H1 (cell line): ENCODE measurements at regions not wholly inside any gene's neighbourhood (a gene's known extent, or its start where the extent isn't known, plus 50 kb on each side); places are given as distances from the start of the nearest gene placed in this dataset.

ENCODE experiments used
- CTCF ChIA-PET: fragments of 300-600 bp; sonication (Branson Sonifier 250); formaldehyde crosslinking; loops from one replicate; lab custom pipeline; 2021; ENCODE audit not compliant: partially characterized antibody; lab: Charles Lee
- POLR2A ChIA-PET: fragments of 300-600 bp; sonication (Branson Sonifier 250); formaldehyde crosslinking; loops from one replicate; lab custom pipeline; 2021; ENCODE audit warnings: inconsistent platforms; ENCODE audit not compliant: partially characterized antibody; lab: Charles Lee
- DNase-seq, 2 experiments: peaks; one replicate each; pipeline versions ENCODE4 v3.0.0 to v3.0.0-alpha.2; 2010 to 2022; ENCODE audit warnings: low spot score in 2 of 2, low read depth in 1 of 2, mixed read lengths in 1 of 2
- FAIRE-seq: peaks from 2 replicates; lab custom pipeline; 2011; peaks lifted over from hg19 to GRCh38; lab: Jason Lieb, UNC
- H2AFZ ChIP-seq: 2 replicates; pipeline ENCODE4 v1.8.1; 2012; ENCODE audit warnings: low read length, inconsistent platforms
- H2AK5ac ChIP-seq: 2 replicates; pipeline ENCODE4 v1.6.1; 2013; ENCODE audit warnings: low read depth, low read length
- H2BK120ac ChIP-seq: replicated peaks from 2 replicates; pipeline ENCODE3; 2013; ENCODE audit warnings: low read depth, low read length, inconsistent platforms
- H2BK12ac ChIP-seq: 2 replicates; pipeline ENCODE4 v1.6.1; 2013; ENCODE audit warnings: low read depth, low read length
- H2BK15ac ChIP-seq: 2 replicates; pipeline ENCODE4 v1.6.1; 2013; ENCODE audit warnings: low read length
- H2BK20ac ChIP-seq: 2 replicates; pipeline ENCODE4 v1.6.1; 2013; ENCODE audit warnings: low read length
- H2BK5ac ChIP-seq: 2 replicates; pipeline ENCODE4 v1.6.1; 2013; ENCODE audit warnings: low read depth, low read length
- H3K14ac ChIP-seq: 2 replicates; pipeline ENCODE4 v1.6.1; 2013; ENCODE audit warnings: inconsistent platforms; ENCODE audit not compliant: insufficient read length
- H3K18ac ChIP-seq: 2 replicates; pipeline ENCODE4 v1.6.1; 2013; ENCODE audit warnings: low read length; ENCODE audit errors: extremely low read depth
- H3K23ac ChIP-seq: 2 replicates; pipeline ENCODE4 v1.6.1; 2013; ENCODE audit warnings: inconsistent platforms; ENCODE audit not compliant: insufficient read length
- H3K23me2 ChIP-seq: 2 replicates; pipeline ENCODE4 v1.6.1; 2013; ENCODE audit warnings: low read depth, low read length
- H3K27ac ChIP-seq: 2 replicates; pipeline ENCODE4 v1.6.1; 2011; ENCODE audit warnings: low read depth, low read length, inconsistent platforms
- H3K27me3 ChIP-seq, 4 experiments: replicated peaks in 1 of 4; 1 replicate in 1 of 4; 2 replicates in 3 of 4; pipeline versions ENCODE4 v1.6.1 to v1.8.1; 2011 to 2013; ENCODE audit warnings: low read length in 3 of 4, mild to moderate bottlenecking in 3 of 4, inconsistent platforms in 2 of 4, mixed read lengths in 2 of 4, moderate library complexity in 1 of 4; ENCODE audit not compliant: control insufficient read depth in 3 of 4, insufficient read depth in 3 of 4; ENCODE audit errors: extremely low read depth in 1 of 4
- H3K36me3 ChIP-seq, 4 experiments: 2 replicates each; pipeline versions ENCODE4 v1.6.1 to v1.8.1; 2011 to 2013; ENCODE audit warnings: mild to moderate bottlenecking in 4 of 4, low read length in 3 of 4, moderate library complexity in 2 of 4, control low read depth in 1 of 4, inconsistent platforms in 1 of 4; ENCODE audit not compliant: insufficient read depth in 4 of 4, control insufficient read depth in 2 of 4
- H3K4ac ChIP-seq: replicated peaks from 2 replicates; pipeline ENCODE3; 2013; ENCODE audit warnings: low read length, low read depth, mixed read lengths, inconsistent platforms; ENCODE audit not compliant: insufficient read length
- H3K4me1 ChIP-seq, 4 experiments: replicated peaks in 1 of 4; 1 replicate in 1 of 4; 2 replicates in 3 of 4; pipeline versions ENCODE4 v1.6.1 to v1.8.1; 2011 to 2013; ENCODE audit warnings: low read length in 3 of 4, inconsistent platforms in 2 of 4, mixed read lengths in 1 of 4; ENCODE audit not compliant: insufficient read depth in 4 of 4, control insufficient read depth in 3 of 4
- H3K4me2 ChIP-seq, 2 experiments: 2 replicates each; pipeline versions ENCODE4 v1.6.1 to v1.8.1; 2011 to 2013; ENCODE audit warnings: low read depth in 2 of 2, low read length in 2 of 2, control low read depth in 1 of 2, inconsistent platforms in 1 of 2, mild to moderate bottlenecking in 1 of 2; ENCODE audit not compliant: insufficient read depth in 1 of 2
- H3K4me3 ChIP-seq, 4 experiments: fragments of 200-600, 300-600 bp in 1 of 4; sonication (generic), shearing (Covaris generic), sonication (Bioruptor Twin) in 1 of 4; 2 replicates each; pipeline versions ENCODE4 v1.5.1 to v1.8.1; 2011 to 2016; ENCODE audit warnings: low read length in 4 of 4, low read depth in 3 of 4, control low read depth in 2 of 4, inconsistent platforms in 2 of 4, mild to moderate bottlenecking in 2 of 4, mixed read lengths in 1 of 4, moderate library complexity in 1 of 4; ENCODE audit not compliant: insufficient read depth in 2 of 4; ENCODE audit errors: extremely low read depth in 1 of 4
- H3K56ac ChIP-seq: replicated peaks from 2 replicates; pipeline ENCODE3; 2013; ENCODE audit warnings: low read depth, mild to moderate bottlenecking, mixed read lengths, low read length, inconsistent platforms; ENCODE audit not compliant: insufficient read length
- H3K79me1 ChIP-seq: 2 replicates; pipeline ENCODE4 v1.6.1; 2013; ENCODE audit warnings: low read depth, low read length, control low read depth
- H3K79me2 ChIP-seq, 2 experiments: 2 replicates each; pipeline versions ENCODE4 v1.6.1 to v1.8.1; 2012 to 2013; ENCODE audit warnings: low read length in 2 of 2, mild to moderate bottlenecking in 2 of 2, inconsistent platforms in 1 of 2; ENCODE audit not compliant: insufficient read depth in 2 of 2, control insufficient read depth in 1 of 2
- H3K9ac ChIP-seq, 4 experiments: replicated peaks in 1 of 4; 1 replicate in 1 of 4; 2 replicates in 3 of 4; pipeline versions ENCODE4 v1.6.1 to v1.8.1; 2011 to 2013; ENCODE audit warnings: low read depth in 3 of 4, low read length in 3 of 4, control low read depth in 2 of 4, mild to moderate bottlenecking in 2 of 4, moderate library complexity in 2 of 4, inconsistent platforms in 1 of 4; ENCODE audit errors: extremely low read depth in 1 of 4
- H3K9me3 ChIP-seq, 2 experiments: 2 replicates each; pipeline versions ENCODE4 v1.6.1 to v1.8.1; 2012 to 2013; ENCODE audit warnings: mild to moderate bottlenecking in 2 of 2, moderate library complexity in 2 of 2, control low read depth in 1 of 2, inconsistent platforms in 1 of 2, low read depth in 1 of 2, low read length in 1 of 2, mixed read lengths in 1 of 2; ENCODE audit not compliant: insufficient read depth in 2 of 2
- H4K20me1 ChIP-seq, 2 experiments: replicated peaks in 1 of 2; 2 replicates each; pipeline versions ENCODE3 to v1.8.1; 2011 to 2013; ENCODE audit warnings: inconsistent platforms in 2 of 2, low read length in 2 of 2, mild to moderate bottlenecking in 1 of 2; ENCODE audit not compliant: insufficient read depth in 2 of 2, control insufficient read depth in 1 of 2
- H4K5ac ChIP-seq: 2 replicates; pipeline ENCODE4 v1.6.1; 2013; ENCODE audit warnings: low read length, low read depth, mixed read lengths, inconsistent platforms; ENCODE audit not compliant: insufficient read length
- H4K8ac ChIP-seq: 2 replicates; pipeline ENCODE4 v1.8.0; 2013; ENCODE audit warnings: mild to moderate bottlenecking, moderate library complexity, low read length, inconsistent platforms; ENCODE audit not compliant: insufficient read depth; ENCODE audit errors: extremely low read depth
- H4K91ac ChIP-seq: replicated peaks from 2 replicates; pipeline ENCODE3; 2013; ENCODE audit warnings: low read length, mixed read lengths, inconsistent platforms; ENCODE audit not compliant: insufficient read length
- CBX5 ChIP-seq: fragments of 300-800, 300-1000 bp; sonication (generic); IDR thresholded peaks from 2 replicates; pipeline ENCODE4 v1.7.1; 2016; ENCODE audit warnings: antibody characterized with exemption, low read length, low read depth
- CBX8 ChIP-seq: fragments of 300-800, 300-1000 bp; sonication (generic); IDR thresholded peaks from 2 replicates; pipeline ENCODE4 v1.7.1; 2016; ENCODE audit warnings: low read depth, low read length, borderline replicate concordance
- CTBP2 ChIP-seq: IDR thresholded peaks from 2 replicates; pipeline ENCODE4 v1.7.0; 2011; ENCODE audit warnings: borderline replicate concordance, mild to moderate bottlenecking, moderate library complexity, mixed read lengths, low read length; ENCODE audit not compliant: insufficient read depth, insufficient read length
- EGR1 ChIP-seq: IDR thresholded peaks from 2 replicates; pipeline ENCODE4 v1.6.1; 2011; ENCODE audit warnings: low read depth, low read length, borderline replicate concordance
- EZH2 ChIP-seq: fragments of 200-600 bp; sonication (generic); IDR thresholded peaks from 2 replicates; pipeline ENCODE4 v1.7.1; 2012; ENCODE audit warnings: low read depth, mild to moderate bottlenecking, moderate library complexity, low read length, inconsistent platforms; ENCODE audit not compliant: severe bottlenecking
- JUN ChIP-seq: IDR thresholded peaks from 2 replicates; pipeline ENCODE4 v1.6.1; 2011; ENCODE audit warnings: low read depth, mild to moderate bottlenecking, improper control_type of control experiment, low read length
- JUND ChIP-seq: IDR thresholded peaks from 2 replicates; pipeline ENCODE4 v1.6.1; 2011; ENCODE audit warnings: mild to moderate bottlenecking, improper control_type of control experiment, low read length
- SAP30 ChIP-seq: fragments of 300-600 bp; sonication (generic); IDR thresholded peaks from 2 replicates; pipeline ENCODE4 v1.7.1; 2012; ENCODE audit warnings: low read length, moderate library complexity, mild to moderate bottlenecking, inconsistent platforms; ENCODE audit not compliant: insufficient read depth, insufficient replicate concordance
- SIX5 ChIP-seq: IDR thresholded peaks from 2 replicates; pipeline ENCODE4 v1.6.1; 2011; ENCODE audit warnings: mild to moderate bottlenecking, low read depth, low read length
- SP2 ChIP-seq: IDR thresholded peaks from 2 replicates; pipeline ENCODE4 v1.6.1; 2012; ENCODE audit warnings: mild to moderate bottlenecking, low read length, inconsistent platforms
- SRF ChIP-seq: IDR thresholded peaks from 2 replicates; pipeline ENCODE4 v1.6.1; 2011; ENCODE audit warnings: mild to moderate bottlenecking, low read depth, low read length, moderate library complexity
- WGBS, 2 experiments: shearing (Covaris generic) in 1 of 2; methylation state at CpG; one replicate each; pipeline versions ENCODE4 v1.1.6 to v1.1.7; 2013 to 2015; ENCODE audit warnings: low lambda C conversion rate in 2 of 2, mixed read lengths in 2 of 2, inconsistent platforms in 1 of 2, low coverage in 1 of 2, missing lambda C conversion rate in 1 of 2; ENCODE audit not compliant: insufficient replicate concordance in 2 of 2, insufficient coverage in 1 of 2, insufficient read length in 1 of 2; ENCODE audit errors: extremely low coverage in 1 of 2, missing lambda C conversion rate in 1 of 2; 5-methylcytosine and 5-hydroxymethylcytosine counted together
- TF ChIP-seq, protein P1 (sequence below): IDR thresholded peaks from 2 replicates; pipeline ENCODE4 v1.6.1; 2011; ENCODE audit warnings: low read depth, mild to moderate bottlenecking, low read length; ENCODE audit not compliant: insufficient read depth

DNA sequence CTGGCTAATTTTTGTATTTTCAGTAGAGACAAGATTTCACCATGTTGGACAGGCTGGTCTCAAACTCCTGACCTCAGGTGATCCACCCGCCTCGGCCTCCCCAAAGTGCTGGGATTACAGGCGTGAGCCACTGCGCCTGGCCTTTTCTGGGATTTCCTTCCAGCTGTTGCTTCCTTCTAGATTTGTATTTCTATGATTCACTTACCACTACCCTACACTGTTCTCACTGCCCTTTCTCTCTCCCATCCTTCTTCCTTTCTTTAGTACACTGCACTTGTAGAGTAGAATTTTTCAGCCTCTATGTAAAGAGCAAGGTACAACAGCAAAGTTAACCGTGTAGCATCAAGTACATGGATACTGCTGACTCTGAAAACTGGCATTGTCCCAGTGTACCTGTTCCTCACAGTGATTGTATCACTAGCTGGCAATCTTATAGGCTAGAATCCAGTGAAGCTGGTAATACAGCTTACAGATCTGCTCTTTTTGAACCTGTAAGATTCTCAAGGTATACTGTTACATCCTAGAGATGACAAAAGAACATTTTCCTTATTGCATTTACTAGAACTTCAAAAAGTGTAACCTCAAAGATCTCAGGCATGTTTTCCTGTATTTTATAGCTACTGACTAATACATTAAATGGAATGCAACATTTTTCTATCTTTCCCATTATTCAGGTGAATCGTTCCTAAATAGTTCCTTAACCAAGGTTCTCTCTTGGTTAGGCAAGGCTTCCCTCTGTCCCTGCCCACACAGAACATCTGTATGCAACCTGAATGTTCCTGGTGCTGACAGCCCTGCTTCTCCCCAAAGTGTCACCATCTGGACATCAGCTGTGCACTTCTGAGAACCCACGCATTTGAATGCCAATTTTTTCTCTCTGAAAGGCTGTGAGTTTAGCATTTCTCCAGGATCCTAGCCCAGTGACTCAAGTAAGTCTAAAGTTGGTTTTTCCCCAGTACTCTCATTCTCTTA is 74.1 kb upstream of the RAP2B start:
- H3K56ac ChIP-seq = no peak overlapping the region
- H3K14ac ChIP-seq = no peak overlapping the region
- no peak overlapping the region for H3K18ac ChIP-seq
- CTCF ChIA-PET = no interaction called here
- no peak overlapping the region for H2AK5ac ChIP-seq
- H3K27ac ChIP-seq = no peak overlapping the region
- H2BK15ac ChIP-seq = no peak overlapping the region
- H4K5ac ChIP-seq = no peak overlapping the region
- no peaks in the 10 kb centered on the region for H3K27me3 ChIP-seq
- no peak overlapping the region for H3K4ac ChIP-seq
- no peak overlapping the region for H3K23ac ChIP-seq
- peaks cover 1 to 11% (median 9%) of the 10 kb centered on the region in 4 experiments; a peak in 4 of 7 replicates for H3K4me1 ChIP-seq
- H3K9me3 ChIP-seq = no peaks in the 10 kb centered on the region
- H3K4me3 ChIP-seq = no peak overlapping the region
- 86% methylated on average over 7 of the region's 7 CpGs; no CpG with 5 or more reads in 1 of the 2 experiments for WGBS, 2 experiments
- H3K36me3 ChIP-seq = no peaks in the 10 kb centered on the region
- H2BK20ac ChIP-seq = no peak overlapping the region
- H3K4me2 ChIP-seq = no peak overlapping the region
- no peak overlapping the region for H4K91ac ChIP-seq
- FAIRE-seq (no peak), DNase-seq (no peak)
- H3K23me2 ChIP-seq = no peaks in the 10 kb centered on the region
- H4K20me1 ChIP-seq = no peaks in the 10 kb centered on the region
- H3K79me1 ChIP-seq = no peaks in the 10 kb centered on the region
- no peak overlapping the region; the same call in 1 of the 2 replicates for H2AFZ ChIP-seq
- H2BK120ac ChIP-seq = peak overlapping the region; percentile 35
- H3K9ac ChIP-seq = no peak overlapping the region
- POLR2A ChIA-PET = no interaction called here
- H2BK5ac ChIP-seq = no peak overlapping the region
- no peak overlapping the region; the same call in 1 of the 2 replicates for H4K8ac ChIP-seq
- H2BK12ac ChIP-seq = no peak overlapping the region
- H3K79me2 ChIP-seq = no peaks in the 10 kb centered on the region
- TF ChIP-seq SRF = no peak
- TF ChIP-seq SAP30 = no peak
- no peak for TF ChIP-seq CBX8
- TF ChIP-seq CTBP2 = no peak
- TF ChIP-seq, protein P1, sequence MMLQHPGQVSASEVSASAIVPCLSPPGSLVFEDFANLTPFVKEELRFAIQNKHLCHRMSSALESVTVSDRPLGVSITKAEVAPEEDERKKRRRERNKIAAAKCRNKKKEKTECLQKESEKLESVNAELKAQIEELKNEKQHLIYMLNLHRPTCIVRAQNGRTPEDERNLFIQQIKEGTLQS = no peak
- TF ChIP-seq SP2 = no peak
- no peak for TF ChIP-seq EGR1
- TF ChIP-seq SIX5 = no peak
- no peak for TF ChIP-seq JUND
- TF ChIP-seq CBX5 = no peak
- TF ChIP-seq JUN = no peak
- TF ChIP-seq EZH2 = no peak
